Right atrium auricular region (tissue), 2 donors: ENCODE measurements at regions not wholly inside any gene's neighbourhood (a gene's known extent, or its start where the extent isn't known, plus 50 kb on each side); places are given as distances from the start of the nearest gene placed in this dataset.

Experiments used
- DNase-seq: peaks from one replicate; pipeline ENCODE4 v3.0.0-alpha.2; 2019; ENCODE audit warnings: low spot score
- H3K27ac ChIP-seq, 2 donors: fragments of 200-600 bp; sonication (generic); 1 replicate in 1 of 2; 2 replicates in 1 of 2; pipeline ENCODE4 v1.5.1; 2016 to 2019
- H3K27me3 ChIP-seq, 2 donors: fragments of 200-600 bp; sonication (generic); one replicate each; pipeline versions ENCODE4 v1.5.1 to v1.6.0; 2017 to 2019
- H3K36me3 ChIP-seq: fragments of 200-600 bp; sonication (generic); one replicate; pipeline ENCODE4 v1.5.1; 2016
- H3K4me1 ChIP-seq, 2 donors: fragments of 200-600 bp; sonication (generic); one replicate each; pipeline versions ENCODE4 v1.5.1 to v1.6.0; 2017 to 2019
- H3K4me3 ChIP-seq, 2 donors: fragments of 200-600 bp; sonication (generic); 1 replicate in 1 of 2; 2 replicates in 1 of 2; pipeline ENCODE4 v1.5.1; 2017 to 2019; ENCODE audit warnings: mild to moderate bottlenecking in 1 of 2, moderate library complexity in 1 of 2
- H3K9me3 ChIP-seq, 2 donors: fragments of 200-600 bp; sonication (generic); one replicate each; pipeline ENCODE4 v1.5.1; 2019
- CTCF ChIP-seq, 2 donors: fragments of 200-600 bp; sonication (generic); IDR thresholded peaks; one replicate each; pipeline ENCODE4 v1.5.1; 2019; ENCODE audit warnings: antibody characterized with exemption in 2 of 2

GRCh38 chr2:173762221-173762620 lies 203.0 kb downstream of the SP3 start:
- no peaks in the 10 kb centered on the region for H3K9me3 ChIP-seq
- no peak overlapping the region for H3K27ac ChIP-seq
- H3K27me3 ChIP-seq = no peaks in the 10 kb centered on the region
- DNase-seq = no peak
- H3K4me3 ChIP-seq = no peak overlapping the region
- H3K36me3 ChIP-seq = no peaks in the 10 kb centered on the region
- TF ChIP-seq CTCF (IDR thresholded peaks at IDR 0.05) = no peak
- H3K4me1 ChIP-seq = no peaks in the 10 kb centered on the region

DNA sequence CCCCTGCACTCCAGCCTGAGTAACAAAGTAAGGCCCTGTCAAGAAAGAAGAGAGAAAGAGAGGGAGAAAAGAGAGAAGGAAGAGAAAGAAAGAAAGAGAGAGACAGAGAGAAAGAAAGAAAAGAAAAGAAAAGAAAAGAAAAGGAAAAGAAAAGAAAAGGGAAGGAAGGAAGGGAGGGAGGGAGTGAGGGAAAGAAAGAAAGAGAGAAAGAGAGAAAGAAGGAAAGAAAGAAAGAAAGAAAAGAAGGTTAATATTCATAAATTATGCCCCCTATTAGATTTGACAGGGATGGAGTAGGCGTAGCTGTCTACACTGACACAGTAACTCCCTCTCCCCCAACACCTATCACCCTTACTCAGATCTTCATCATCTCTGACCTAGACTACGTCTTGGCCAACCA lies 202.3 kb downstream of the SP3 start:
- no peak for TF ChIP-seq CTCF (IDR thresholded peaks at IDR 0.05)
- no peak overlapping the region for H3K4me3 ChIP-seq
- no peaks in the 10 kb centered on the region for H3K27me3 ChIP-seq
- H3K4me1 ChIP-seq = no peaks in the 10 kb centered on the region
- no peaks in the 10 kb centered on the region for H3K9me3 ChIP-seq
- H3K27ac ChIP-seq = no peak overlapping the region
- no peaks in the 10 kb centered on the region for H3K36me3 ChIP-seq
- no peak for DNase-seq

- Histone ChIP-seq H3K4me3 (no peak overlapping the region), H3K4me1 (no peaks in the 10 kb centered on the region), H3K27ac (no peak overlapping the region), H3K9me3 (no peaks in the 10 kb centered on the region), H3K36me3 (no peaks in the 10 kb centered on the region), H3K27me3 (no peaks in the 10 kb centered on the region)
- no peak for DNase-seq
- no peak for TF ChIP-seq CTCF (IDR thresholded peaks at IDR 0.05)
Observed at GRCh38 chr2:173763641-173764040, 201.5 kb downstream of the SP3 start.

DNA sequence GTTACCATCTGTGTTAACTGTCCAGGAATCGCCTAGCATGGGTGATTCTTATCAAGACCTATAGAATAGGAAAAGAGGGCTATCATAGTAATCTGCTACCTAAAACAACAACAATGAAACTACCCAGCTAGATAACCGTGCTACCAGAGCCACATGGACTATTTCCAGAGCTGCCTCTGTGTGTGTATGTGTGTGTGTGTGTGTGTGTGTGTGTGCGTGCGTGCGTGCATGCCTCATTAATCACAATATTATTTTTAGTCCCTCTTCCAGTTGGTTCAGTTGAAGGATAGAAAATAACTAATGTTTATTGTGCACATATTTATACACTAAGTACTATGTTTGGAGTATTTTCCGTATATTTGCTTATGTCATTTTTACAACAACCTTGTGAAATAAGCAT lies 201.1 kb downstream of the SP3 start:
- Histone ChIP-seq H3K27me3 (no peaks in the 10 kb centered on the region), H3K4me3 (no peak overlapping the region), H3K27ac (no peak overlapping the region), H3K9me3 (no peaks in the 10 kb centered on the region), H3K36me3 (no peaks in the 10 kb centered on the region), H3K4me1 (no peaks in the 10 kb centered on the region)
- DNase-seq = no peak
- no peak for TF ChIP-seq CTCF (IDR thresholded peaks at IDR 0.05)

GRCh38 chr2:173766537-173767289 lies 198.5 kb downstream of the SP3 start:
- TF ChIP-seq CTCF (IDR thresholded peaks at IDR 0.05) = no peak
- Histone ChIP-seq H3K36me3 (no peaks in the 10 kb centered on the region), H3K27me3 (no peaks in the 10 kb centered on the region), H3K27ac (no peak overlapping the region), H3K4me3 (no peak overlapping the region), H3K9me3 (no peaks in the 10 kb centered on the region), H3K4me1 (no peaks in the 10 kb centered on the region)
- no peak for DNase-seq
